Left ventricle myocardium inferior (tissue), 1 donor: ENCODE measurements at regions not wholly inside any gene's neighbourhood (a gene's known extent, or its start where the extent isn't known, plus 50 kb on each side); places are given as distances from the start of the nearest gene placed in this dataset.

Source experiments
- DNase-seq: peaks from one replicate; pipeline ENCODE4 v3.0.0-alpha.2; 2020
- H3K27ac ChIP-seq: fragments of 200-600 bp; replicated peaks from 2 replicates; pipeline ENCODE4 v1.8.0; 2021
- H3K27me3 ChIP-seq: fragments of 200-600 bp; 2 replicates; pipeline ENCODE4 v1.8.0; 2021; ENCODE audit warnings: low read depth
- H3K36me3 ChIP-seq: fragments of 200-600 bp; 2 replicates; pipeline ENCODE4 v1.8.0; 2021
- H3K4me1 ChIP-seq: fragments of 200-600 bp; 2 replicates; pipeline ENCODE4 v1.8.0; 2021
- H3K4me3 ChIP-seq: fragments of 200-600 bp; 2 replicates; pipeline ENCODE4 v1.8.0; 2021; ENCODE audit warnings: mild to moderate bottlenecking, moderate library complexity
- H3K9me3 ChIP-seq: fragments of 200-600 bp; replicated peaks from 2 replicates; pipeline ENCODE4 v1.8.0; 2021
- CTCF ChIP-seq: fragments of 200-600 bp; IDR thresholded peaks from 2 replicates; pipeline ENCODE4 v1.8.0; 2021; ENCODE audit warnings: antibody characterized with exemption, mild to moderate bottlenecking, borderline replicate concordance
- intact Hi-C: fragments of 100-400 bp; cut with micrococcal nuclease; formaldehyde crosslinking; loops from one replicate; pipeline ENCODE4 v1.11.0; 2022
- donor health status: DM: no; HTN: yes; CAD: no; lungs with severe emphysema.

GRCh38 chr10:43943818-43944360 lies 295.2 kb upstream of the ZNF32 start:
- no peak for DNase-seq
- Histone ChIP-seq H3K27me3 (no peaks in the 10 kb centered on the region), H3K4me1 (peaks cover 41% of the 10 kb centered on the region), H3K4me3 (no peak overlapping the region), H3K36me3 (no peaks in the 10 kb centered on the region), H3K9me3 (no peaks in the 10 kb centered on the region), H3K27ac (no peak overlapping the region)
- intact Hi-C loops: no loop called here
- TF ChIP-seq CTCF: no peak

DNA sequence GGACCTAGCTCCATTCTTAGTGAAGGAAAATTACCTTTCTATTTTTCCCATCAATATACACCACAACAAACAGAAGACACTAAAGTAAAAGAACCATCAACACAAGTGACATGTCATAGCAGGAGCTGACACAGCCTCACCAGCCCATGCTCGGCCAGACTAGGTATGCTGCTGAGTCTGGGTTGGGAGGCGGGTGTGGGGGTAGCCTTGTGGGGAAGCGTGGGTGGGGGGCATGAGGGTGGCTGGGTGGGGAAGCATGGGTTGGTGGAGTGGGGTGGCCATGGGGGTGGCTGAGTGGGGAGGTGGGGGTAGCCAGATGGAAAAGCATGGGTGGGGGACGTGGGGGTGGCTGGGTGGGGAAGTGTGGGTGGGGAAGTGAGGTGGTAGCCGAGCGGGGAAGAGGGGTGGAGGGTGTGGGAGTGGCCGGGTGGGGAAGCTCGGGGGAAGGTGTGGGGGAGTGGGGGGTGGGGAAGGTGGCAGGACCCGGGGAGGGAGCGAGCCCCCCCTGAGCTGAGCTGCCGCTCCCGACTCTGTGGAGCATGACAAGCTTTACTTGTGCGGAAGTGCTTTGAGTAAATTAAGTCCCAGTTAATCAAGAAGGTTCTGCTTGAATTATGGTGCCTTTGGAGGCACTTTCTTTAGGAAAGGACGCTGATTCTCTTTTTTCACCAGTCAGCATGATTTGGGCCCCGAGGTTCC lies 294.6 kb upstream of the ZNF32 start:
- no peak for DNase-seq
- intact Hi-C loops: no loop called here
- H3K4me3 ChIP-seq: no peak overlapping the region
- H3K4me1 ChIP-seq: peaks cover 41% of the 10 kb centered on the region
- H3K36me3 ChIP-seq: no peaks in the 10 kb centered on the region
- no peaks in the 10 kb centered on the region for H3K27me3 ChIP-seq
- no peak overlapping the region for H3K27ac ChIP-seq
- no peak for TF ChIP-seq CTCF
- no peaks in the 10 kb centered on the region for H3K9me3 ChIP-seq

DNA sequence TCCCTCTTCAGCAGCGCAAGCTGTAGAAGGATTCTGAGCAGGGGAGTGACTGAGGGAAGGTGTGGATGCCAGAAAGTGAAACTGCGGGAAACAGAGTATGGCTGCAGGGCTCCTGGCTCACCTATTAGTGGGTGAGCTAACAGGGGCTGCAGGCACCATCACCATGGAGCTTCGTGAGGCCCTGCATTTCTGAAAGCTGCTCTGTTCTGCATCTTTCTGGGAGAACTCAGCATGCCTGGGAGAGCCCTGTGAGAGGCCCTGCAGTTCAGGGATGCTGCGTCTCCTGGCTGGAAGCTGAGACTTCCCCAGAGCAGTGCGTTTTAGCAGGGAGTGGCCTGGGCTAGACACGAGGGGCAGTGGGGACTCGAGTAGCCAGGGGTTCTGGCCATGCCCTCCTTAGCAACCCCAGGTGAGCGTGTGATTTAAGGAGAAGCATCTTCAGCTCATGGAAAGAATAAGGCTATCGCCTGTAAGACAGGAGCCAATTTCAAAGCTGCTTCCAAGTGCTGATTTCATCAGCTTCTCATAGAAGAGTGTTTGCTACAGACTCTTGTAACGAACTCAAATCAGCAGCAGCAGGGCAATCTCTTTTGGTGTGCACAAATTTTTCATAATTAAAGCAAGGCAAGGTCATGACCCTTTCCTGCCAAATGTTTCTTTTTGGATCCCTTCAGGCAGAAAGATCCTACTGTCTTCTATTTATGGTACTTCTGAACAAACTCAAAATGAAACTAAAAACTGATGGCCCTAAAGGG lies 293.6 kb upstream of the ZNF32 start:
- no peak for DNase-seq
- no peak overlapping the region for H3K27ac ChIP-seq
- no peak overlapping the region for H3K4me3 ChIP-seq
- peaks cover 41% of the 10 kb centered on the region for H3K4me1 ChIP-seq
- no peaks in the 10 kb centered on the region for H3K36me3 ChIP-seq
- intact Hi-C loops: no loop called here
- H3K27me3 ChIP-seq: no peaks in the 10 kb centered on the region
- no peaks in the 10 kb centered on the region for H3K9me3 ChIP-seq
- no peak for TF ChIP-seq CTCF

- no peaks in the 10 kb centered on the region for H3K36me3 ChIP-seq
- no peak for DNase-seq
- intact Hi-C loops: no loop called here
- H3K9me3 ChIP-seq: no peaks in the 10 kb centered on the region
- no peak overlapping the region for H3K4me3 ChIP-seq
- H3K4me1 ChIP-seq: peaks cover 41% of the 10 kb centered on the region
- H3K27ac ChIP-seq: peak overlapping the region; percentile 50
- H3K27me3 ChIP-seq: no peaks in the 10 kb centered on the region
- TF ChIP-seq CTCF: no peak
These were observed 292.5 kb upstream of the ZNF32 start for GRCh38 chr10:43940898-43941837.
